ENCODE measurements at regions not wholly inside any gene's neighbourhood (a gene's known extent, or its start where the extent isn't known, plus 50 kb on each side); places are given as distances from the start of the nearest gene placed in this dataset.

GRCh38 chr5:133760532-133760931 lies 148.2 kb upstream of the FSTL4 start:
- no peak for TF ChIP-seq CTCF (IDR thresholded peaks at IDR 0.05; ENCODE audit: unreplicated experiment)
- Mint-ChIP-seq H3K27me3 (ENCODE audit: low read depth) (peaks cover 55% of the 10 kb centered on the region), H3K4me1 (no peaks in the 10 kb centered on the region), H3K27ac (no peak overlapping the region), H3K4me3 (no peak overlapping the region), H3K9me3 (no peaks in the 10 kb centered on the region), H3K36me3 (no peaks in the 10 kb centered on the region)
- no peak for DNase-seq (ENCODE audit: low spot score in 2 of 2, unreplicated experiment in 2 of 2)

GRCh38 chr5:133758641-133759040 lies 146.3 kb upstream of the FSTL4 start:
- no peak for TF ChIP-seq CTCF (IDR thresholded peaks at IDR 0.05; ENCODE audit: unreplicated experiment)
- peaks cover 62% of the 10 kb centered on the region for H3K27me3 Mint-ChIP-seq (ENCODE audit: low read depth)
- no peaks in the 10 kb centered on the region for H3K36me3 Mint-ChIP-seq
- no peak overlapping the region for H3K4me3 Mint-ChIP-seq
- H3K9me3 Mint-ChIP-seq: no peaks in the 10 kb centered on the region
- peaks cover 2% of the 10 kb centered on the region for H3K4me1 Mint-ChIP-seq
- DNase-seq (ENCODE audit: low spot score in 2 of 2, unreplicated experiment in 2 of 2): no peak
- H3K27ac Mint-ChIP-seq: no peak overlapping the region

GRCh38 chr5:133757396-133757945 lies 145.1 kb upstream of the FSTL4 start:
- no peak overlapping the region for H3K4me3 Mint-ChIP-seq
- H3K4me1 Mint-ChIP-seq: peaks cover 2% of the 10 kb centered on the region
- H3K9me3 Mint-ChIP-seq: no peaks in the 10 kb centered on the region
- H3K27ac Mint-ChIP-seq: no peak overlapping the region
- H3K27me3 Mint-ChIP-seq (ENCODE audit: low read depth): peaks cover 52% of the 10 kb centered on the region
- H3K36me3 Mint-ChIP-seq: no peaks in the 10 kb centered on the region
- peak in 1 of 2 experiments; percentile 14 for DNase-seq (ENCODE audit: low spot score in 2 of 2, unreplicated experiment in 2 of 2)
- no peak for TF ChIP-seq CTCF (IDR thresholded peaks at IDR 0.05; ENCODE audit: unreplicated experiment)

GRCh38 chr5:133756756-133757155 lies 144.4 kb upstream of the FSTL4 start:
- no peak for TF ChIP-seq CTCF (IDR thresholded peaks at IDR 0.05; ENCODE audit: unreplicated experiment)
- Mint-ChIP-seq H3K27ac (no peak overlapping the region), H3K27me3 (ENCODE audit: low read depth) (peaks cover 51% of the 10 kb centered on the region), H3K4me3 (no peak overlapping the region), H3K4me1 (peaks cover 2% of the 10 kb centered on the region), H3K36me3 (no peaks in the 10 kb centered on the region), H3K9me3 (no peaks in the 10 kb centered on the region)
- peak in 1 of 2 experiments; percentile 13 for DNase-seq (ENCODE audit: low spot score in 2 of 2, unreplicated experiment in 2 of 2)

- Mint-ChIP-seq H3K9me3 (no peaks in the 10 kb centered on the region), H3K4me3 (no peak overlapping the region), H3K36me3 (no peaks in the 10 kb centered on the region), H3K4me1 (peaks cover 2% of the 10 kb centered on the region), H3K27ac (no peak overlapping the region), H3K27me3 (ENCODE audit: low read depth) (peaks cover 55% of the 10 kb centered on the region)
- TF ChIP-seq CTCF (IDR thresholded peaks at IDR 0.05; ENCODE audit: unreplicated experiment): no peak
- peak in 1 of 2 experiments; percentile 24 for DNase-seq (ENCODE audit: low spot score in 2 of 2, unreplicated experiment in 2 of 2)
Measured at GRCh38 chr5:133756036-133756435, 143.7 kb upstream of the FSTL4 start.

Measured in mesothelial cell of epicardium (in vitro differentiated cells).